ENCODE measurements at regions not wholly inside any gene's neighbourhood (a gene's known extent, or its start where the extent isn't known, plus 50 kb on each side); places are given as distances from the start of the nearest gene placed in this dataset.
"Not testable (repeated sequence)": the region's sequence is repeated elsewhere in the genome, so short reads cannot be mapped to it uniquely, and the experiment has no call there.

GRCh38 chr22:44650806-44651205 lies 51.2 kb upstream of the PRR5 start:
- DNase-seq: no peak

GRCh38 chr22:44648821-44649565 lies 53.0 kb upstream of the PRR5 start:
- peak; percentile 78 for DNase-seq

- no peak for DNase-seq
Observed at GRCh38 chr22:44648085-44648820, 53.8 kb upstream of the PRR5 start.

DNA sequence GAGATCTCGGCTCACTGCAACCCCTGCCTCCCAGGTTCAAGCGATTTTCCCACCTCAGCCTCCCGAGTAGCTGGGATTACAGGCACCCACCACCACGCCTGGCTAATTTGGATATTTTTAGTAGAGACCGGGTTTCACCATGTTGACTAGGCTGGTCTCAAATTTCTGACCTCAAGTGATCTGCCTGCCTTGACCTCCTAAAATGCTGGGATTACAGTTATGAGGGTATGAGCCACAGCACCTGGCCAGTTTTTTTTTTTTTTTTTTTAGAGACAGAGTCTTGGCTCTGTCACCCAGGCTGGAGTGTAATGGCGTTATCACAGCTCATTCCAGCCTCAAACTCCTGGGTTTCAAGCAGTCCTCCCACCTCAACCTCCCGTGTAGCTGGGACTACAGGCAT lies 54.9 kb upstream of the PRR5 start:
- no peak for DNase-seq

DNA sequence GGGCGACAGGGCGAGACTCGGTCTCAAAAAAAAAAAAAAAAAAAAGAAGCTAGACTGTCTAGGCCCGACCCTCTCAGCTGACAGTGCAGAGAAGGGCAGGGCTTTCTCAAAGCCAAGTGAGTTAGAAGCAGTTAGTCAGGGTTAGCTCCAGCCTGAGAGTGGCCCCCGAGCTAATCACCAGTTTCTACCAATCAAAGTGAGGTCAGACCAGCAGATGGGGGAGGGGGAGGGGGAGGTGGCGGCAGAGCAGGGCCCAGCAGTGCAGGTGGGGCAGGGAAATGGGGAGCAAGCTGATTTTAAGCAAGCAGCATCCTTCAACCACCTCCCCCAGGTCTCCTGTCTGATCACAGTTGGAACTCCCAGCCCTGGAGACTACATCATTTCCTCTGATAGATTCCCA lies 55.3 kb upstream of the PRR5 start:
- no peak for DNase-seq

DNA sequence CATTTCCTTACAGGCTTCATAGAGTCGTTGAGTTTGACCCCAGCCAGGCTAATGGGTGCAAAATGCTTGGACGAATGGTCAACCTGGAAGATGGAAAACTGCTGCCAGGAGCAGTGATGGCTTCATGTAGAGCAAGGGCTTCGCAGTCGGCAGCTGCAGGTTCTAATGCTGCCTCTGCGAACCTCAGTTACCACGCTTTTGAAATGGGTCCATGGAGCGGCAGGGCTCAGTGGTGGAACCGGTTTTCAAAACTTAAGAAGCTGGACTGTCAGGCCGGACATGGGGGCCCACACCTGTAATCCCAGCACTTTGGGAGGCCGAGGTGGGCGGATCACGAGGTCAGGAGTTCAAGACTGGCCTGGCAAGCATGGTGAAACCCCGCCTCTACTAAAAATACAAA lies 55.9 kb upstream of the PRR5 start:
- no peak for DNase-seq

DNA sequence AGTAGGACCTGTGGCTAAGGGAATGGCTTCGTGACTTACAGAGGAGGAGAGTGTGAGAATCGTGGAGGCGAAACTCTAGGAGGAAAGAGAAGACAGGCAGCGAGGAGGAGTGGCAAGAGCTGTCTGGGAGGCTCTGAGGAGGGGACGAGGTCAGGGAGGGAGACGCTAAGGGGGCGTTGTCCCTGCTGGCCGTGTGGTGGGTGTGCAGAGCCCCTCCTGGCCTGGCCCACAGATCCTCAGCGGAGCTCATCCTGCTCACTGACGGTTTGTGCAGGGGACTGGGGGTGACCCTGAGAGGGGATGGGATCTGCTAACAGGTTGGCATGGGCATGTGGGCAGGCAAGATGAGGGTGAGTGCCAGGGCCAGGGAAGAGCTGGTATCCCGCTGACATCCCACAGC lies 56.5 kb upstream of the PRR5 start:
- DNase-seq: no peak

DNA sequence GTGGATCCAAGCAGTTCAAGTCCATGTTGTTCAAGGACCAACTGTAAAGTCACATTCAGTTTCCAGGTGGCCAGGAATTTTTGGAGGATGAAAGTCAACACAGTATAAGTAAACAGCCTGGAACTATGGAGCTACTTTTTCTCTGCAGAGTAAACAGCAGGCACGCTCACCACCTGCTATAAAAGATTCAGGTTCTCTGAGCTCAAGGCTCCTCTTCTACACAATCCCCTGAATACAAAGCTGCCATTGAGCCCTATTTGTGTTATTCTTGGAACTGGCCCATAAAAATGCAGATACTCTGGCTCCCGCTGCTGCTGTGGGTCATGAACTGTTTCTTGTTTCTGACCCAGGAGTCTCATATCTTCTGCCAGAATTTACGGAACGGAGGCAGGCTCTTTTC lies 56.9 kb upstream of the PRR5 start:
- no peak for DNase-seq

DNA sequence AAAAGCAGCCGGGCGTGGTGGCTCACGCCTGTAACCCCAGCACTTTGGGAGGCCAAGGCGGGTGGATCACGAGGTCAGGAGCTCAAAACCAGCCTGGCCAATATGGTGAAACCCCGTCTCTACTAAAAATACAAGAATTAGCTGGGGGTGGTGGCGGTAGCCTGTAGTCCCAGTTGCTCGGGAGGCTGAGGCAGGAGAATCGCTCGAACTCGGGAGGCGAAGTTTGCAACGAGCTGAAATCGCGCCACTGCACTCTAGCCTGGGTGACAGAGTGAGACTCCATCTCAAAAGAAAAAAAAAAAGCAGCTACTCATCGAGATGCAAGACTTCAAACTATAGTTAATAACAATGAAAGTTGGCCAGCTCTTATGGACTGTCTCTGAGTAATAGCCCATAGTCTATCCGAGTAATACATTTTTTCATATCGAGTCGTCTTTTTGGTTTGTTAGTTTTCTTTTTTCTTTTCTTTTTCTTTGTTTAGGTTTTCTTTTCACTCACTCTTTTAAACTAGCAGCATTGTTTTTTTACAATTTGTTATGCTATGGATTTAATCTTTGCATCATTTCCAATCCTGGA lies 58.4 kb upstream of the PRR5 start:
- not testable (repeated sequence) for DNase-seq

DNA sequence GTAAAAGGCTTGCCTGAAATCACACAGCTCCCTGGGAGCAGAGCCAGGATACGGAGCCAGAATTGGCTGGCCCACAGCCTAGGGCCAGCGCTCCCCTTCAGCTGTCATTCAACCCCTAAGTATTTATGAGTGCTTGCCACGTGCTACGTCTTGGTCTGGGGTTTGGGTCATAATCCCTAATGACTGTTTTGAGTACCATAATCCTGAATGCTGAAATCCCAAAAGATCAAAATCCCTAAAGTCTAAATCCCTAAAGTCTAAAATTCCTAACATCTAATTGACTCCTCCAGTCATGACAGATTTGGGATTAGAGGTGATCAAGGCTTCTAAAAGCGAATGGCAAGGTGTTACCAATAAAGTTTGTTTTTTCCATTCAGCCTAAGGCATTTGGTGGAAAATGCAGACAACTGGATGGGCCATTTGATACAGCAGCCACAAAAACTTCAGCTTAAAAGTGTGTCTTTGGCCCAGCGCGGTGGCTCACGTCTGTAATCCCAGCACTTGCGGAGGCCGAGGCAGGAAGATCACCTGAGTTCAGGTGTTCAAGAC lies 59.8 kb upstream of the PRR5 start:
- no peak for DNase-seq

DNA sequence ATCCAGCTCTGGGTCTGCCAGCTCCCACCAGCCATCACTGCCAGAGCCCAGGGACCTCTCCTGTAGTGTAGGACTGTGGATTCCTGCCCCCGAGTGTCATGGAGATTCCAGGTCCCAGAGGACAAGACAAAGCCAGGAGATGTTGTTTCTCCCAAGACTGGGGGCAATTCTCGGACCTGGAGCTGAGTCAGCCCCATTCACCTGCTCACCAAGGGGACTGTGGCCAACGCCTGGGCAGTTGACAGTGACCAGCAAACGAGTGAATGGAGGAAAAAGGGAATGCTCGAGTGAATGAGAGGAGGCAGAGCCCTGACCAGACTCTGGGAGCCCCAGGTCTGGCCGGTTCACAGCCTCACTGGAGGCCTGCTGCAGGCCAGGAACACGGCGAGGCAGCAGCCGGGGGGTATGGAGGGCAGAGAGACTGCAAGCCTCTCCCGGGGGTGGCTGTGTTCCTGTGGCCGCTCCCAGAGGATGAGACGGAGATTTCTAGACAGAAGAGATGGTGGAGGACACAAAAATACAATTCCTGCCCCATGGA lies 61.3 kb upstream of the PRR5 start:
- no peak for DNase-seq

DNA sequence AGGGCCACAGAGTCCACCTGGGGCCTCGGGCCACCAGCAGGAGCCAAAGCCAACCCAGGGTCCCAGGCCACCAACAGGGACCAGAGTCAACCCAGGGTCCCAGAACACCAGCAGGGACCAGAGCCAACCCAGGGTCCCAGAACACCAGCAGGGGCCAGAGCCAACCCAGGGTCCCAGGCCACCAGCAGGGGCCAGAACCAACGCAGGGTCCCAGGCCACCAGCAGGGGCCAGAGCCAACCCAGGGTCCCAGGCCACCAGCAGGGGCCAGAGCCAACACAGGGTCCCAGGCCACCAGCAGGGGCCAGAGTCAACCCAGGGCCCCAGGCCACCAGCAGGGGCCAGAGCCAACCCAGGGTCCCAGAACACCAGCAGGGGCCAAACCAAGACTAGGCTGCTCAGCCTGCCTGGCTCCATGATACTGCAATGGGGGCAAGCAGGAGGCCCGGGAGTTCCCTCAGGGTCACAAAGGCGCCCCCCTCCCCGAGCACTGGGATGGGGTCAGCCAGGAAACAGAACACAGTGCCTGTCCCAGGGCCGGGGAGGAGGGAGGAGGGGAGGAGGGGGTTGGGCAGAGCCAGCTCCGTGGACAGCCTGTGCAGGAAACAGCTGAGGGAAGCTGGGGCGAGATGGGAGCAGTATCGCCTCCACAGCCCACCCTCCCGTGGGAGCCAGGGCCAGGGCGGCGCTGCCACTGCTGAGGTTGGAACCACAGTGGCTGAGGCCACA lies 62.0 kb upstream of the PRR5 start:
- DNase-seq: no peak

DNA sequence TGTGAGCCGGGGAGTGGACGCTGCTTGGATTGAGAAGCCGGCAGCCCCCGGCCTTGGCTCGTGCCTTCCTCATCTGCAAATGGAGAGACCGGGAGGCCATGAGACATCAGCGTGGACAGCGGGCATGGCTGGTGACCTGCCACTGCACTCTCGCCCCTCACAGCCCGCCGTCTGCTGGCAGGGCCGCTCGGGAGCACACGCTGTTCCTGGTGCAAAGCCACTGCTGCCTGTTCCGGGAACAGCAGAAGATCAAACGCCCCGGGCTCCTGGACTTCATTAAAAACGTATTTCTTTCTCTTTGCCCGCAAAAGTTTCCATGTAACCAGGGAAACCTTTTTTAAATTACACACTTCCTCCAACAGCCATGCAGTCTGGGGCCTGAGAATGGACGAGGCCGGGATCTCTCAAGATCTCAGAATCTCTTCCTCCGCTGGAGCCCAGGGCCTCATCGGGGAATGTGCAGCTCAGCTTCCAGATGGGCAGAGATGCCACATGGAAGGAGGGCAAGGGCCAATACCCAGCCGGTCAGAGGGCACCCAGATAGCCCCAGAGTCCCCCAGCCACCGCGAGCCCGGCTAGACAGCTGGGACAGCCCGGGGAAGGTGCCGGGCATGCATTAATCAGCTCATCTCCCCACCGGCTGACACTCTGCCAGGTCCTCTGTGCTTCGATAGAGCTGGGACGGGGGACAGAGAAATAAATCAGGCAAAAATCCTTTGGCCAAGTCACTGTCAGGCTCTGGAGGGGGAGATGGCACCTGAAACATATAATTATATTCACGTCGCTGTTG lies 62.8 kb upstream of the PRR5 start:
- no peak for DNase-seq

DNA sequence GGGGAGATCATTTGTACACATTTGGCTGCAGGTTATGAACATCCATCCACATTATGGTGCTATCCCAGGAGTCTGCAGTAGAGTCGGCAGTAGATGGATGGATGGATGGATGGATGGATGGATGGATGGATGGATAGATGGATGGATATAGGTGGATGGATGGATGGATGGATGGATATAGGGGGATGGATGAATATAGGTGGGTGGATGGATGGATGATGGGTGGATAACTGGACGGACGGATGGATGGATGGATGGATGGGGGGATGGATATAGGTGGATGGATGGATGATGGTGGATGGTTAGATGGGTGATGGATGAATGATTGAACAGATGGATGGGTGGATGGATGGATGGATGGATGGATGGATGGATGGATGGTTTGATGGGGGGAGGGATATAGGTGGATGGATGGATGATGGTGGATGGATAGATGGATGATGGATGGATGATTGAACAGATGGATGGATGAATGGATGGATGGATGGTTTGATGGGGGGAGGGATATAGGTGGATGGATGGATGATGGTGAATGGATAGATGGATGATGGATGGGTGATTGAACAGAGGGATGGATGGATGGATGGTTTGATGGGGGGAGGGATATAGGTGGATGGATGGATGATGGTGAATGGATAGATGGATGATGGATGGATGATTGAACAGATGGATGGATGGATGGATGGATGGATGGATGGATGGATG lies 65.3 kb upstream of the PRR5 start:
- DNase-seq: not testable (repeated sequence)

DNA sequence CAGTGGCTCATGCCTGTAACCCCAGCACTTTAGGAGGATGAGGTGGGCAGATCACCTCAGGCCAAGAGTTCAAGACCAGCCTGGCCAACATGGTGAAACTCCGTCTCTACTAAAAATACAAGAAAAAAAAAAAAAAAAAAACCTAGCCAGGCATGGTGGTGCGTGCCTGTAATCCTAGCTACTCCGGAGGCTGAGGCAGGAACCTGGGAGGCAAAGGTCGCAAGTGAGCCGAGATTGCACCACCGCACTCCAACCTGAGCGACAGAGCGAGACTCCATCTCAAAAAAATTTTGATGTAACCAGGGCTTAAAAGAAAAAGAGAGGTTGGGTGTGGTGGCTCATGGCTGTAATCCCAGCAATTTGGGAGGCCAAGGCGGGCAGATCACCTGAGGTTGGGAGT lies 66.4 kb upstream of the PRR5 start:
- DNase-seq: not testable (repeated sequence)

GRCh38 chr22:44634426-44635321 lies 67.3 kb upstream of the PRR5 start:
- no peak for DNase-seq

DNA sequence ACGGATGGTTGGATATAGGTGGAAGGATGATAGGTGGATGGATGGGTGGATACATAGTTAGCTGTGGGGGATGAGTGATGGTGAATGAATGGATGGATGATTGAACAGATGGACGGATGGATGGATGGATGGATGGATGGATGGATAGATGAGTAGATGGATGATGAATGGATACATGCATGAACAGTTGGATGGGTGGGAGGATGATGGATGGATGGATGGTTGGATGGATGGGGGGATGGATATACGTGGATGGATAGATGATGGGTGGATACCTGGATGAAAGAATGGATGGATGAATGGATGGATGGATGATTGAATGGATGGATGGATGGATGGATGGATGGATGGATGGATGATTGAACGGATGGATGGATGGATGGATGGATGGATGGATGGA lies 68.4 kb upstream of the PRR5 start:
- DNase-seq: no peak

DNA sequence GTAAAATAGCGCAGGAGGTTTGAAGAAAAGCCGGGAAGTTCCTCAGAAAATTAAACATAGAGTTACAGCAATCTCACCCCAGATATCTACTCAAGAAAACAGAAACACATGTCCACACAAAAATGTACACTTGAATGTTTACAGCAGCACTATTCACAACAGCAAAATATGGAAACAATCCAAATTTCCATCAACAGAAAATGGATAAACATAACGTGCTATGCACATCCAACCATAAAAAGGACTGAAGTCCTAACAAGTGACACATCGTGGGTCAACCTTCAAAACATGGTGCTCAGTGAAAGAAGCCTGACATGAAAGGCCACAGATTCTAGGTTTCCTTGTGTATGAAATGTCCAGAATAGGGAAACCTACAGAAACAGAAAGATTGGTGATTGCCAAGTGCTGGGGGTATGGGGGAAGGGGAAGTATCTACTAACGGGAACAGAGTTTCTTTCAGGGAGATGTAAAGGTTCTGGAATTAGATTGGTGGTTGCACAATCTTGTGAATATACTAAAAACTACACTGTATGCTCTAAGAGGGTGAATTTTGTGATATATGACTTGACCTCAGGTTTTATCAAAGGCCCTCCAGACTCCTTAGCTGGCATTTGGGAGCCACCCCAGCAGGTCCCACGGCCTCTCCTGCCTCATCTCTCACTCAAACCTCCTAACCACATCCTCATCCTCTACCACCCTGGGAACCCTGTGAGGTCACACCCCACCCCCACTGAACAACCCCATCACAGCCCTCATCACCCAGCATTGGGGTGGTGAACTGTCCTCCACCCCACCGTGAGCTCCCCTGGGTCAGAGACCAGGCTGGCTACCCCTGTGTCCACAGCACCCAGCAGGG lies 69.2 kb upstream of the PRR5 start:
- no peak for DNase-seq

GRCh38 chr22:44630826-44631225 lies 71.2 kb upstream of the PRR5 start:
- no peak for DNase-seq

Measured in amniotic stem cell (primary cell).